Non-pigmented ciliary epithelial cell (primary cell): ENCODE measurements at regions not wholly inside any gene's neighbourhood (a gene's known extent, or its start where the extent isn't known, plus 50 kb on each side); places are given as distances from the start of the nearest gene placed in this dataset.

Experiments
- DNase-seq: peaks from one replicate; pipeline ENCODE4 v3.0.0-alpha.2; 2010; ENCODE audit warnings: low read depth

GRCh38 chr7:25926009-25926408, 226.0 kb upstream of the NFE2L3 start:
- DNase-seq, result no peak

DNA sequence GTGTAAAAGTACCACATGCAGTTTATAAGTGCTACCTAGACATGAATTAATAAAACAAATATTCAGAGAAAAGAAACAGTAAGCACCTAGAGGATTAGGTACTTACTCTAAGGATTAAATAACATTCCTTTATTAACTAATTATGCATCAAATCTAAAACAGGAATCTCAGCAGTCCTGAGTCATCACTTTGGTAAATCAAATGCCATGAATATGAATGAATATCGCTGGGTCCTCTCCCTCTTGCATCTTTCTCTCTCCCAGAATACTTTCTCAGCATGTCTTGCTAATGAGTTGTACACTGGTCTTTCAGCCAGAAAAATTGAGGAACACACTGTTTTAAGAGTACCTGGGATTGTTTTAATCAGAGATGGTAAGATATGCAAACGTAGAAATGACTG, 225.5 kb upstream of the NFE2L3 start:
- no peak for DNase-seq

DNA sequence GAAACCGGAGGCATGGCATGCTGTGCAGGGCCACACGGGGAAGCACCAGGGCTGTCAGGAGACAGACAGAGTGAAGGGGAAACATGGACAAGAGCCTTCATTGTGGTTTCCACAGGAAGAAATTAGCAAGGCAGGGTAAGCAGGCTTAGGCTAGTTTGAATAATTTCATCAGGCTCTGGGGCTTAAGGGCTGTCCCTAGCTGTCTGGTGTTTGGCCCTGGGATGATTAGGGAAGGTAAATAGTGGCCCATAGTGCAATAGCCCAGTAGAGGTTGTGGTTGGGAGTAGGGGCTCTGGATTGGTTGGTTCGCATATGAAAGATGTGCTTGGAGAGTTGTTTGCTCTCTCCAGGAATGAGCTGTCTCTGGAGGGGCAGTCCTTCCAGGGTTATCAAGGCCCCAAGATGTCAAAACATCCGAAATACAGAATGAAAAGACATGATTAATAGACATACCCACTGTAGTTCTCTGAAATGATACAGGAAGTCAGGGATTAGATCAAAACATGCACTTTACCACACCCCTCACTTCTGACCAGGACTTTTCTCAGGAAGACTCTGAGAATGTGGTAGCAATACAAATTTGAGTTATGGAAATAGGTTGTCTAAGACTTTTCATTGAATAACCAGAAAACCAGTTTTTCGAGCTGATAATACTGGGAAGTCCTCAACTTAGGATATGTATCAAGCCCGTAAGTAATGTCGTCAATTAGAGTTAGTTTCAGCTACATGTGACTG, 224.9 kb upstream of the NFE2L3 start:
- no peak for DNase-seq

- DNase-seq, result no peak
Measured at GRCh38 chr7:25927626-25927978, 224.4 kb upstream of the NFE2L3 start.

DNA sequence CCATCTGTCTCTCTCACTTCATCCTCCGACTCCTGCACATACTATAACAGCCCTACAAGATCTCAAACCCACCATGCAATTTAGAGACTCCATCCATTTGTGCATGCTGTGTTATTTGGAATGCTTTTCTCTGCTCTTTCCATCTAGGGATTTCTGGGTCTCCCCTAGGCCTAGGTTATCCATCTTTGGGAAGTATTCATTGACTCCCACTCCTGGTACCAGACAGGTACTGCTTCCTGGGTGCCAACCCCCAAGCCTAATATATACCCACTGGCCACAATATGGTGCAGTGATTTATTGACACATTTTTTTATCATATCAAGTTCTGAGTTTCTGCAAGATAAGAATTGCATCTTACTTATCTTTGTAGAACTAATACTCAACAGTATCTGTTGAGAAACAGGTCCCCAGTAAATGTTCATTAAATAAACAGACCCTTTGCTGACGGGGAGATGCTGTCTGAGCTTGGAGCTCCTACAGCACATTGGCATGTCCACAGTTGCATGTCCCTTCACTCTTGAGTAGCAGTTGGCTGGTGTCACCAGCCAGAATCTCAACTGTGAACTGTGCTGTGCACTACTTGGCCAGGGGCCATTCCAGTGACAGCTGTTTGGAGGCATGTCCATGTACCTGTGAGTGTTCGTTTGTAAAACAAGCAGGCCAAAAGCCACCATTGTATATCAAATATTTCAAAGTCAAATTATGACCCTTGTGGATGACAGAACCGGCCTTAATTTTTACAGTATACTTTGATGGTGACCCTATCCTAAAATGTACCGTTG, 223.3 kb upstream of the NFE2L3 start:
- DNase-seq, result no peak

GRCh38 chr7:25929448-25929847, 222.6 kb upstream of the NFE2L3 start:
- no peak for DNase-seq

DNA sequence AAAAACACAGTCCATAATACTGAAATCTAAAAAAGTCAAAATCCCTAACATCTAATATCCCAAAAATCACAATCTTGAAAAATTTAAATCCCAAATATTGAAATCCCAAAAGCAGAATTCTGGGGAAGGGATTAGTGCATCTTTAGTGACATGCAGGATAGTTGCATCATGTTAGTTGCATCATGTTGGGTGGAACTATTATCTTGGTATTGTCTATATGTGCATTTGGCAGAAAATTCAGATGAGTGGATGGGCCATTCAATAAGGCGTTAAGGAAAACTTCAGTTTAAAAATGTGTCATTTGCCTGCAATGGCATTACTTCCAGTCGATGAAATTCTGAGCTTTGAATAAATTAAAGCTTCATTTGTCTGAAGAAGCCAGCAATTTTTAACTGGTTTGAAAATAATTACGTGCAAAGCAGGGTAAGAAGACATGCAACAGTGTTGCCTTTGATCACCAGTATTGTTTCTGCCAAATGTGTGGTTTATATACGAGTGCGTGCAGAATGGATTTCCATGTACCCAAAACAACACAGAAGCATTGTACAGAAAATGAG, 221.4 kb upstream of the NFE2L3 start:
- no peak for DNase-seq

GRCh38 chr7:25931156-25931555, 220.8 kb upstream of the NFE2L3 start:
- DNase-seq, result no peak

- no peak for DNase-seq
Measured at GRCh38 chr7:25933921-25934320, 218.1 kb upstream of the NFE2L3 start.

DNA sequence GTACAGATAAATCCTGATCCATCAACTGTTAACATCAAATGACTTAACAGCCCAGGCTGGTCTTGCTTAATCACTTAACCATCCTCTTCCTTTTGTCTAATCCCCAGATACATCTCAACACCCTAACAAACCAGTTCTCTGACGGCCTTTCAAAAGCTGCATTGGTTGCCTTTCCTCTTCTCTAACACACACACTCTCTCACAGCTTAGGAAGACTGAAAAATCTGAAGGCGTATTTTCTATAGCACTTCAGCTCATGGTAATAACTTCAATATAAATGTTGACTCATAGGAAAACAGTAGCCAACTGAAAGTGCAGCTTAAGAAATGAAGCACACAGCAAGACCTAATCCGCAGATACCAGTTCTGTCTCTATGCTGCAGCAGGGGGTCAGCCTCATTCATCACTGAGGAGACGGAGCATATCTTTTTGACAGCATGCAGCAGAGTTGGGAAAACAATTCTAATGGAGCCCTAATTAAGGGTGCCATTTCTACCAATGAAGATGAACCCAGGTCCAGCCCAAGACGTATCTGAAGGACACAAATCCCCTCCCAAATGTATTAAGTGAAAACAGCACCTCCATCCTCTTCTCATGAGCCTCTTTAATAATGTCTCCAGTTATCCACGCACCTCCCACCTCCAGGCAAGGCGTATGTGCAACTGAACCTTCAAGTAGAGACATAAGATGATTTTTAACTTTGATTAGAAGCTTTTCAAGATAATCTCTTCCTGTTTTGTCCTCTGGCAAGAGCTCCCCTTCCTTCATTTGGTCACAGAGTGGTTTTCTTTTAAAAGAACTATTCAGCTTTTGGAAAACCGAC, 211.7 kb upstream of the NFE2L3 start:
- no peak for DNase-seq

GRCh38 chr7:25944777-25945515, 207.1 kb upstream of the NFE2L3 start:
- no peak for DNase-seq

DNA sequence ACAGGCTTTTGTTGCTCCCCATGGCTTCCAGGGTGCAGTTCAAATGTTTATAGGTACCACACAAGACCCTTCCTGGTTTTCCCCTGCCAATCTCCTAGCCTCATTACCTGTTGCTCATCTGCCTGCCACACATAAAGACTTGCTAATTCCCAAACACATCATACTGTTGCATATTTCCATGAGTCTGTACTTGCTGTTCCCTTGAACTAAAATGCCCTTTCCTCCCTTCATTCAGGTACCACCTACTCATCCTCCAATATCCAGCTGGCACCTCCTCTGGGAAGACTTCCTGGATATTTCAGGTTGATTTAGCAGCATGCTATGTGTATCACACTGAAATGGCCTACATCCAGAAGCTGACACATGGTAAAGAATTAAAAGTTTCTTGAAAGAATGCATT, 206.4 kb upstream of the NFE2L3 start:
- DNase-seq, result no peak

DNA sequence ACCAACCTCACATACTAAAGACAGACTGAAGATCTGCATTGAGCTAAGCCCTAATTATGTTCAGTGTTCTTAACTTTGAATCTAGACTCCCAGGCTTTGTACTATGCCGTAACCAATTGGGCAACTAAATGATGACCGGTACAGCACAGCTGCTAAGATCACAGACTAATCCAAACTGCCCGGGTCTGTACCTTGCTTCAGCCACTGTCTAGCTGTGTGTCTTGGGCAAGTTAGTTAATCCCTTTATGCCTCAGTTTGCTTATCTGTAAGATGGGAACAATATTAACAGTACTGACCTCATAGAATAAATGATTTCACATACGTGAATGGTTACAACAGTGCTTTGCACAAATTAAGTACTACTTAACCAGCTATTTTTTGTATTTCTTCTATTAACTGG, 205.8 kb upstream of the NFE2L3 start:
- DNase-seq, result no peak

- DNase-seq, result no peak
Measured at GRCh38 chr7:25947669-25948516, 204.1 kb upstream of the NFE2L3 start.

- DNase-seq, result no peak
Measured at GRCh38 chr7:25949736-25950487, 202.1 kb upstream of the NFE2L3 start.

GRCh38 chr7:25950488-25951413, 201.2 kb upstream of the NFE2L3 start:
- no peak for DNase-seq

DNA sequence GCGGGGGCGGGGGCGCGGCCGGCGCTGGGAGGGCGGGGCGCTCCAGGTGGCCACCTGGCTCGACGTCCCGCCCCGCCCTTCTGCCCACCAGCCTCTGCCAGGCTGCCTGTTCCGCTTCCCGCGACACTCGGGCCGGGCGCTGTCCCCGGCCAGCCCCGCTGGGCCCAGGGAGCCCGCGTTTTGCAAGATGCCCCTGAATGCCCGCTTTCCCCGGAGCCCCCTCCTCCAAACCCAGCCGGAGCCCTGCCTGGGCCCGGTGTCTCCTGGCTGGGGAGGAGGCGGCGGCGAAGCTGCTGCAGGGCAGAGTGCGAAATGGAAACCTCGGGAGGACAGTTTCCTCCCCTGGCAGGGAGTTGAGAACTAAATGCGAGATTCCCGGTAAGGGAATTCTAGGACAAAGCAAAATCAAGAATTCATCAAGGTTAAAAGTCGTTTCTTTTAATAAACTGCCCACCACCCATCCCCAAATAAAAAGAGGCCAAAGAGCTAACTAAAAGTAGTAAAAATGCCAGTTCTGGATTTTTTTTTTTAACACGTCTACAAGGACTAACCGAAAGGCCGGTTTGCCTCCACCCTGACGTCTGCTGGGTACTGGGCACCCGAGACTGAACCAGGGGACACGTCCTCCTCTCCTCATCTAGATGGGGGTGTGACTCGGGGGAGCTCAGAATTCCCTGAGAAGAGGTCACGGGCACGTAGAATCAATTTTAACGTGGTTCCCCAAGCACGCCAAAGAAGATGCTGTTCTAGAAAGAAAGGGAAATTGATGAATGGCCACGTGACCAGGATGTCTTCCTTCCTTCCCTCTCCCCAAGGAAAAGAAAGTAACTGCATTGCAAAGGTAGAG, 200.4 kb upstream of the NFE2L3 start:
- DNase-seq, result no peak
